Prostate gland (tissue), 2 donors: ENCODE measurements at regions not wholly inside any gene's neighbourhood (a gene's known extent, or its start where the extent isn't known, plus 50 kb on each side); places are given as distances from the start of the nearest gene placed in this dataset.
"Not testable (repeated sequence)": the region's sequence is repeated elsewhere in the genome, so short reads cannot be mapped to it uniquely, and the experiment has no call there.

Experiments used
- DNase-seq: peaks from one replicate; pipeline ENCODE4 v3.0.0-alpha.2; 2019; ENCODE audit warnings: low spot score
- H3K27ac ChIP-seq, 2 donors: fragments of 200-600 bp; sonication (generic); 2 replicates each; pipeline ENCODE4 v1.5.1; 2017 to 2019
- H3K27me3 ChIP-seq: fragments of 200-600 bp; sonication (generic); replicated peaks from 2 replicates; pipeline ENCODE4 v1.5.1; 2019; ENCODE audit not compliant: insufficient read depth
- H3K36me3 ChIP-seq, 2 donors: fragments of 200-600 bp; sonication (generic); 1 replicate in 1 of 2; 2 replicates in 1 of 2; pipeline versions ENCODE4 v1.5.1 to v1.8.1; 2017 to 2019
- H3K4me1 ChIP-seq: fragments of 200-600 bp; sonication (generic); replicated peaks from 2 replicates; pipeline ENCODE4 v1.5.1; 2019
- H3K4me3 ChIP-seq, 2 donors: fragments of 200-600 bp; sonication (generic); 2 replicates each; pipeline ENCODE4 v1.5.1; 2017 to 2019
- H3K9me3 ChIP-seq: fragments of 200-600 bp; sonication (generic); 2 replicates; pipeline ENCODE4 v1.5.1; 2017
- POLR2A ChIP-seq: fragments of 450-650 bp; IDR thresholded peaks from one replicate; pipeline ENCODE4 v1.6.1; 2016; ENCODE audit warnings: antibody characterized with exemption, mild to moderate bottlenecking
- POLR2AphosphoS5 ChIP-seq: sonication (generic); formaldehyde crosslinking; IDR thresholded peaks from one replicate; pipeline ENCODE4 v1.6.1; 2017; ENCODE audit warnings: antibody characterized with exemption
- WGBS: methylation state at CpG from one replicate; pipeline ENCODE4 v1.1.5; 2018; 5-methylcytosine and 5-hydroxymethylcytosine counted together
- intact Hi-C: fragments of 100-400 bp; cut with DNase I; formaldehyde crosslinking; loops from one replicate; pipeline ENCODE4 v1.14.2; 2022
- TF ChIP-seq, protein P1 (sequence below), 4 experiments: fragments of 200-600 bp in 2 of 4; fragments of 450-650 bp in 2 of 4; sonication (generic) in 2 of 4; IDR thresholded peaks; 1 replicate in 3 of 4; 2 replicates in 1 of 4; pipeline ENCODE4 v1.5.1; 2016 to 2019; ENCODE audit warnings: antibody characterized with exemption in 4 of 4, mild to moderate bottlenecking in 2 of 4, moderate library complexity in 2 of 4

DNA sequence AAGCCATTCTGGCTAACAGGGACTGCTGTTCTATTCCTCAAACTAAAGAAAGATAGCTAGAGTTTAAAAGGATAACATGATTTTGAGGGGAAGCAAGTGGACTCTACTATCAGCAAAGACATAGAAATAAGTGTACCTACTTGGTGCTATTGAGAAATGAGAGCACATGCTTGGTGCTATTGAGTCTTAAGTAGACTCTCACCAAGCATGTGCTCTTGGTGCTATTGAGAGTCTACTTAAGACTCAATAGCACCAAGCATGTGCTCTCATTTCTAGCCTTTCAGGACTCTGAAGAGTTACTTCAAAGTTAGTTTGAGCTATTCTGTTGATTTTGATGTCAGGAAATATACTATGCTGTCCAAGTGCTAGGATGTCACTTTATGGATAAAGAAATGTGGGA is 733.0 kb upstream of the ZWINT start:
- Histone ChIP-seq H3K4me3 (no peak overlapping the region), H3K27me3 (no peaks in the 10 kb centered on the region), H3K36me3 (no peaks in the 10 kb centered on the region), H3K9me3 (no peaks in the 10 kb centered on the region), H3K4me1 (no peaks in the 10 kb centered on the region), H3K27ac (no peak overlapping the region)
- DNase-seq: no peak
- TF ChIP-seq, protein P1, sequence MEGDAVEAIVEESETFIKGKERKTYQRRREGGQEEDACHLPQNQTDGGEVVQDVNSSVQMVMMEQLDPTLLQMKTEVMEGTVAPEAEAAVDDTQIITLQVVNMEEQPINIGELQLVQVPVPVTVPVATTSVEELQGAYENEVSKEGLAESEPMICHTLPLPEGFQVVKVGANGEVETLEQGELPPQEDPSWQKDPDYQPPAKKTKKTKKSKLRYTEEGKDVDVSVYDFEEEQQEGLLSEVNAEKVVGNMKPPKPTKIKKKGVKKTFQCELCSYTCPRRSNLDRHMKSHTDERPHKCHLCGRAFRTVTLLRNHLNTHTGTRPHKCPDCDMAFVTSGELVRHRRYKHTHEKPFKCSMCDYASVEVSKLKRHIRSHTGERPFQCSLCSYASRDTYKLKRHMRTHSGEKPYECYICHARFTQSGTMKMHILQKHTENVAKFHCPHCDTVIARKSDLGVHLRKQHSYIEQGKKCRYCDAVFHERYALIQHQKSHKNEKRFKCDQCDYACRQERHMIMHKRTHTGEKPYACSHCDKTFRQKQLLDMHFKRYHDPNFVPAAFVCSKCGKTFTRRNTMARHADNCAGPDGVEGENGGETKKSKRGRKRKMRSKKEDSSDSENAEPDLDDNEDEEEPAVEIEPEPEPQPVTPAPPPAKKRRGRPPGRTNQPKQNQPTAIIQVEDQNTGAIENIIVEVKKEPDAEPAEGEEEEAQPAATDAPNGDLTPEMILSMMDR (IDR thresholded peaks at IDR 0.05): no peak
- TF ChIP-seq POLR2AphosphoS5: no peak
- intact Hi-C loops: no loop called here

DNA sequence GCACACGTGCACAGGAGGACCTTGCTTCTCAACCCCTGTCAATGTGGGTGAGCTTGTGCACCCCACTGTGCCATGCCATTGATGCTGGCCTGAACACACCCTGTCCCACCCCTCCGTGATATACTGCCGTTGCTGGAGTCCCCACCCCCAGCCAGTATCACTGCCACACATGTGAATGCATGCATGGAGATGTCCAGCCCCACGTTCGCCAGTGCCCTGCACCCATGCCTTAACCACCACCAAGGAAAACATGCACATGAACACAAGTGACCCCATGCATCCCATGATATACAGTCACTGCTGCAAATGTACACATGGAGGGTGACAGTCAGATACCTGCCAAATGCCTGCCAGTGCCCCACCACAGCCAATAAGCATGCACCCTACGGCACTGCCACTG is 692.5 kb upstream of the ZWINT start:
- intact Hi-C loops: no loop called here
- H3K4me1 ChIP-seq: no peaks in the 10 kb centered on the region
- no peak overlapping the region for H3K4me3 ChIP-seq
- H3K27me3 ChIP-seq: no peaks in the 10 kb centered on the region
- no peaks in the 10 kb centered on the region for H3K9me3 ChIP-seq
- no peaks in the 10 kb centered on the region for H3K36me3 ChIP-seq
- no peak for TF ChIP-seq POLR2A
- TF ChIP-seq, protein P1 (IDR thresholded peaks at IDR 0.05): no peak
- no peak overlapping the region for H3K27ac ChIP-seq
- DNase-seq: no peak
- 95% methylated on average over 6 of the region's 6 CpGs for WGBS

DNA sequence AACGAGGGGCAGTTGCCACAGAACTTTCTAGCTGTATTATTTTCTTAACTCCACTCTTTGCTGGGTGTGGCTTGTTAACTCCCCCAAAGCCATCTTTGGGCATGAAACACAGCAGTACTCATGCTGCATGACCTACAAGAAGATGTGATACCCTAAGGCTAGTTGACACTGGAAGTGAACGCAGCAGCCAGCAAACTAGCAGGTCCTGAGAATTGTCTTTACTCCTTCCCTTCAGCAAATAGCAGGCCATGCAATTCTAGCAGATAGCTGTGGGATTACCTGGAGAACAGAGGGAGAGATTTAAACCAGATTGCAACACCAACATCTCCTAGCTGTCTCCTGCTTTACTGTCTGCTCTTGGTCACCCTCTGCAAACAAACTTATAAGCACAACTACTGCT is 688.0 kb upstream of the ZWINT start:
- Histone ChIP-seq H3K27me3 (no peaks in the 10 kb centered on the region), H3K4me3 (no peak overlapping the region), H3K4me1 (no peaks in the 10 kb centered on the region), H3K9me3 (no peaks in the 10 kb centered on the region), H3K36me3 (no peaks in the 10 kb centered on the region), H3K27ac (no peak overlapping the region)
- intact Hi-C loops: no loop called here
- no peak for DNase-seq
- 43% methylated on average over 2 of the region's 2 CpGs for WGBS
- TF ChIP-seq, protein P1 (IDR thresholded peaks at IDR 0.05): no peak
- no peak for TF ChIP-seq POLR2AphosphoS5
- TF ChIP-seq POLR2A: no peak

DNA sequence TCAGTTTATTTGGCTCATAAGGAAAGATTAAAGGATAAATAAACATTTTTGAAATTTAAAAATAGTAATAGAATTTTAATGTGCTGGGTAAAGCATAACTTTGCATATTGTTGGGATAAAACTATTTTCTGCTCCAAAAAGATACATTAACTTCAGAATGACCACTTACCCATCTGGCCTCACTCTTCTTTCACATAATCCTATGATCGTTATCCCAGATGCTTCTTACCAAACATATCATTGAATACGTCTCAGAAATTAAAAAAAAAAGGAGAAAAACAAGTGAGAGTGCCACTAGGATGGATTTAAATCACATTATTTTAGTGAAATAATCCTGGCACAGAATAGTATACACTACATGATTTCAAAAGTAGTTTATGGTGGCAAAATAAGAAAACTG is 677.5 kb upstream of the ZWINT start:
- intact Hi-C loops: no loop called here
- Histone ChIP-seq H3K4me3 (no peak overlapping the region), H3K27me3 (no peaks in the 10 kb centered on the region), H3K4me1 (no peaks in the 10 kb centered on the region), H3K27ac (no peak overlapping the region), H3K9me3 (no peaks in the 10 kb centered on the region), H3K36me3 (no peaks in the 10 kb centered on the region)
- WGBS: 82% methylated on average over 2 of the region's 2 CpGs
- no peak for DNase-seq
- no peak for TF ChIP-seq POLR2AphosphoS5
- TF ChIP-seq, protein P1 (IDR thresholded peaks at IDR 0.05): no peak
- TF ChIP-seq POLR2A: no peak

DNA sequence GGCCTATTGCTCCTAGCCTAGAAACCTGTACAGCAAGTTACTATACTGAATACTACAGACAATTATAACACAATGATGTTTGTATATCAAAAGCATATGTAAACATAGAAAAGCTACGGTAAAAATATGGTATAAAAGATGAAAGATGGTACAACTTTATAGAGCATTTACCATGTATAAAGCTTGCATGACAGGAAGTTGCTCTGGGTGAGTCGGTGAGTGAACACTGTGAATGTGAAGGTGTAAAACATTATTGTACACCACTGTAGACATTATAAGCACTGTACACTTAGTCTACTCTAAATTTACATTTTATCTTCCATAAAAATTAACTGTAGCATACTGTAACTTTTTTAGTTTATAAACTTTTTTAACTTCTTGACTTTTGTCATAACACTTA is 674.3 kb upstream of the ZWINT start:
- H3K27ac ChIP-seq: no peak overlapping the region
- intact Hi-C loops: no loop called here
- H3K27me3 ChIP-seq: no peaks in the 10 kb centered on the region
- H3K4me1 ChIP-seq: no peaks in the 10 kb centered on the region
- no peak for DNase-seq
- H3K9me3 ChIP-seq: no peaks in the 10 kb centered on the region
- 30% methylated on average over 2 of the region's 2 CpGs for WGBS
- TF ChIP-seq POLR2AphosphoS5 (no peak), POLR2A (no peak)
- TF ChIP-seq, protein P1 (IDR thresholded peaks at IDR 0.05): no peak
- no peaks in the 10 kb centered on the region for H3K36me3 ChIP-seq
- H3K4me3 ChIP-seq: no peak overlapping the region

DNA sequence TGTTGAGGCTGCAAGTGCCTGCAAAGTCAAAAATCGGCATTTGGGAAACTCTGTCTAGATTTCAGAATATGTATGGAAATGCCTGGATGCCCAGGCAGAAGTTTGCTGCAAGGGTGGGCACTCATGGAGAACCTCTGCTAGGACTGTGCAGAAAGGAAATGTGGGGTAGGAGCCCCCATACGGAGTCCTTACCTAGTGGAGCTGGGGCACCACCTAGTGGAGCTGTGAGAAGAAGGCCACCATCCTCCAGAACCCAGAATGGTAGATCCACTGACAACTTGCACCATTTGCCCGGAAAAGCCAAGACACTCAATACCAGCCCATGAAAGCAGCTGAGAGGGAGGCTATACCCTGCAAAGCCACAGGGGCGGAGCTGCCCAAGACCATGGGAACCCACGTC is 671.2 kb upstream of the ZWINT start:
- H3K4me3 ChIP-seq, DNase-seq, H3K27ac ChIP-seq, H3K4me1 ChIP-seq, intact Hi-C loops, H3K9me3 ChIP-seq, H3K36me3 ChIP-seq, H3K27me3 ChIP-seq: not testable (repeated sequence)
- WGBS: 85% methylated on average over 5 of the region's 5 CpGs
